GM21390 (cell line): ENCODE measurements at regions not wholly inside any gene's neighbourhood (a gene's known extent, or its start where the extent isn't known, plus 50 kb on each side); places are given as distances from the start of the nearest gene placed in this dataset.
"Not testable (repeated sequence)": the region's sequence is repeated elsewhere in the genome, so short reads cannot be mapped to it uniquely, and the experiment has no call there.

Experiments used
- ATAC-seq: cut with Tn5 transposase; IDR thresholded peaks from one replicate; pipeline ENCODE4 v1.9.1; 2021; ENCODE audit not compliant: unreplicated experiment

DNA sequence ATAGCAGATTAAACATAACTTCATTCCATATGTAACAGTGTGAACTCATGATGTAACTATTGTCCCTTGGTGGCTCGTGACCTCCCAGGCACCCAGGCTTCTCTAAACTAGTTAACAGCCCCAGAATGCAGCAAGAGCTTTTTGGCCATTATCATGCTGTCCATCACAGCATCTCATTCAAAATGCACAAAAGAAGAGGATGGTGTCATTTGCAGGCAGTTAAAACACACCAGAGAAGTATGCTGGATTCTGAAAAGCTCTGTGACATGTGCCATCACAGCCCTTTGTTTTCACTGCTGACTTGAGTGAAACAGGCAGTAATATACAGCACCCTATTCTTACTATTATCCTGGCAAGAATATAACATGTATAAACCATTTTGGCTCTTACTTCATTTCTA, 117.6 kb upstream of the CHMP2B start:
- no peak for ATAC-seq

DNA sequence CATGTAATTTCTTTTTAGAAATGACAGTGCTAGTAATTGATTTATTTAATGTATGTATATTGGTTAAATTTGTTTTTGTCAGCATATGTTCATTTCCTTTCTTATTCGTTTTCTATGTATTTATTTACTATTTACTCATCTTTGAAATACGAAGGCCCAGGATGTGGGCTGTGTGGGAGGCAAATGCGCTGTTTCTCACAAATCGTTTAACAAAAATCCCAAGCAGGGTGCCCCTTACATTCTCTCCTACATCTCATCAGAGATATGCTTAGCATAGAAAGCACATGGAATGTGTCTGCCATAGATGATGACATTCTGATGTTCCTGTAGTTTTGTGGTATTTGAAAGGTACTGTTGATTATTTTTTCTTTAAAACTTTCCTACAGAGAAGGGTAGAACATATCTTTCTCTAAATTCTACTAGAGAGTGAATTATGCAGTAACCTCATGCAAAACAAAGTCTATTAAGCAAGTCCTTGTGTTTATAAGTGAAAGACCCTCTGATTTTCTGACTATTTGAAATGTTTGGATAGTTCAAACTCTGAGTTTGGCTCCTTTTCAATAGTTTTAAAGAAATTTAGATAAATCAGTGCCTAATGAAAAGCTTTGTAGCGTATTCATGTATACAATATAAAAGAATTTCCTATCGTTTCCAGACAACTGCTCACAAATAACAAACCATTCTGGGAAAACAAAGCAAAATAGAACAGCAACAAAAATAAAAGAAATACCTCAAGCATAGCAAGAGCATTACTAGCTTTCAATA, 111.1 kb upstream of the VGLL3 start:
- ATAC-seq: no peak

DNA sequence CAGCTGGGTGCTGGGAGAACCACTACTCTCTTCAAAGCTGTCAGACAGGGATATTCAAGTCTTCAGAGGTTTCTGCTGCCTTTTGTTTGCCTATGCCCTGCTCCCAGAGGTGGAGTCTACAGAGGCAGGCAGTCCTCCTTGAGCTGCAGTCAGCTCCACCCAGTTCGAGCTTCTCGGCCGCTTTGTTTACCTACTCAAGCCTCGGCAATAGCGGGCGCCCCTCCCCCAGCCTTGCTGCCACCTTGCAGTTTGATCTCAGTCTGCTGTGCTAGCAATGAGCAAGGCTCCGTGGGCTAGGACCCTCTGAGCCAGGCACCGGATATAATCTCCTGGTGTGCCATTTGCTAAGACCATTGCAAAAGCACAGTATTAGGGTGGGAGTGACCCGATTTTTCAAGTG, 106.8 kb upstream of the VGLL3 start:
- not testable (repeated sequence) for ATAC-seq

DNA sequence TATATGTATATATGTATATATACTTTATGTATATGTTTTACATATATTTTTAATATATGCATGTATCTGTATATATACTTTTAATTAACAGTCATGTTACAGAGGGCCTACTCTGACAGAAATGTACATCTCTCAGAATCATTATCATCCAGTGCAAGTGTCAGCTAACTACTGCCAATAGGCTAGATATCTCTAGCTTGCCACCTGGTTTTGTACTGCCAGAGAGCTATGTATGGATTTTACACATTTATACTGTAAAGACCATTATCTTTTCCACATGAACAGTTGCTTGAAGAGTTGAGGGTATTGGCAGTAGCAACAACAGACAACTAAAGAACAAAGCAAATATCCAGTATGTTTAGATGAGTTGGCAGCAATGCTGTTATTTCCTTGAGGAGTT, 99.7 kb upstream of the VGLL3 start:
- no peak for ATAC-seq

DNA sequence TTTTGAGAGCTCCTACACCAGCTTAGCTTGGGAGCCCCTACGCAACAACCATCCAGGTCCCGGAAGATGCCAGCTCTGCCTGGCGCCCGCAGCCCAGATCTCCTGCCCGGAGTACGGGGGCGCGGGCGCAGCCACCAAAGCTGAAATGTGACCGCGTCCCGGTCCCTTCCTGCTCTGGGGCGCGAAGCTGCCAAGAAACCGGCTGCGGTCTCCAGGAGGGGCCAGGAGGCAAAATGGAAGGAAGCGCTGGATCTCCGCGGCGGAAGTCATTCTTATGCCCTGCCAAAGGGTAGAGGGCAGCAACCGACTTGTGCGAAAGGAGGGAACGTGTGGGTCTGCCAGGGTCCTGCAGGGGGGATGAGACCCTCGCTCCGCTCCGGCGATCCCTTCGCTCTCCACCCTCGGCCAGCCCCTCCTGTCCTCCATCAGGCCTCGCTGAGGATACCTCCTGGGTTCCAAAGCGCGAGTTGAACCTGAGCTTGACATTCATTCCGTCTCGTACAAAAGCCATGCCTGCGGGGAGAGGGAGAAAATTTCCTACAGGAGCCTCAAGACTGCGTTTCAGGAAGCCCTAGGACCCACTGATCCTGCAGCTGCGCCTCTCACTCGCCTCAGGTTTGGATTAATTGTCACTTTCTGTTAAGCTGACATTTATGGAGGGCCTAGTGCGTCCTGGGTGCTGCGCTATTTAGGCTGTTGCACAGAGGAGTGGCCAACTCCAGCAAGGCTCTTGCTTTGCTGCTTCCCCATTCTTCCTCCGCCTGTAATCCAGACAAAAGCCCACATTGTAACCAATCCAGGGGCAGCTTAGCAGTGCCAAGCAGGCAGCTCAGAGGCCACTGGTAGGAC, 98.3 kb upstream of the VGLL3 start:
- peak; percentile 67 for ATAC-seq

DNA sequence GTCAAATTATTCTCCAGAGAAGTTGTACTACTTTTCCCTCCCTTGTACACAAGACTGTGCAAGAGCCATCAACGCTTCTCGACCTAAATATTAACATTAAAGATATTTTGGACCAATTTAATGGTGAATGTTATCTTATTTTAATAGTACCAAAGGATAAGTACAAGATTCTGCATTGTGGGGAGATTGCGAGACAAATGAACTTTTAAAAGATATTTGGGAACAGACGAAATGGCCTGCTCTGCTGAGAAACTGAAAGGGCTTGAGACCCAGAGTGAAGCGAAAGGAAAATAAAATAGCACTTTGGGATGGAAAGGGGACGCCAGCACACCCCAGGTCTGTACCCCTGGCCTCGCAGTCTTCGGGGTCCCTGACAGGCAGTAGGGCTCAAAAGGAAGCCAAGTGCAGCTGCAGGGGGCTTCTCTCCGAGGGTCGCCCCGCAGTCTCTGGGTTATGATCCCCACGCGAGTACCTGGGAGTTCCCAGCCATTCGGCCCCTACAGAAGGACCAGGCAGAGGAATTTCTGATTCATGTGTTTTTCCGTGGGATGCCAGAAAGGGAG, 97.6 kb upstream of the VGLL3 start:
- peak; percentile 5 for ATAC-seq

DNA sequence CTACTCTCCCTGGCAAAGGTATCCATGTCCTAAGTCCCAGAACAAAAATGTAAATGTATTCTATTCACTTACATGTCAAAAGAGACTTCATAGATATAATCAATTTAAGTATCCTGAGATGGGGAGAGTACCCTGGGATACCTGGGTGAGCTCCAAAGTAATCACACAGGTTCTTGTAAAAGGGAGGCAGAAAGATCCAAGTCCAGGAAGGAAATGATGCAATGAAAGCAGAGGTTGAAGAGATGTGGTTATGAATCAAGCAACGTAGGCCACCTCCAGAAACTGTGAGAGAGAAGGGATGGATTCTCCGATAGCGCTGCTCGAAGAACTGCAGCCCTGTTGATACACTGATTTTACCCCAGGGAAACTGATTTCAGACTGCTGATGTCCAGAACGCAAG, 93.9 kb upstream of the VGLL3 start:
- ATAC-seq: no peak

DNA sequence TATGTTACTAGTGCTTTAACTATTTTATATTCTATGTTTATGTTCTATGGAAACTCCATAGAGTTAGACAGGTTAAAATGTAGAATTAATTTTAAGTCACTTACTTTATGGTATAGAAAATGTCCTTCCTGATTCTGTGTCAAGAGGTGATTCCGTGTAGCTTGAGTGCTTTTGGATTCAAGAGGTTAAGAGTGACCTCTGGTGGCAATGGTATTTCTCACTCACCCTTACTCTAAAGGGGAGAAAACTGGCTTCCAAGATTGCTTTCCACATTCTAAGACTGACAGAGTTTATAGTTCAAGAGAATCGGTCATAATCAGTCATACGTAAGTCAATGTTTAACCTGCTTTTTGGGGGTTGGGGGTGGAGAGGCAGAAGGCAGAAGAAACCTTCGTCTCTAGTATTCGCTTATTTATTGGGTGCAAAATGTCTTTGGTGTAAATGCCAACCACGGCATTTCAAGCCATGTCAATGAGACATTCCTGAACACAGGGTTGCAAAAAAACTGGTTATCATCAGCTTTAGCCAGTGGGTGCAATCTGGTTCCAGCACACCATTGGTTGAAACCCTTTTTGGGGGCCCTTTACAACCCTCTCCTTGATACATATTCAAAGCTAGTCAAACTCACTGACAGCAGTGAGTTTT, 92.0 kb upstream of the VGLL3 start:
- ATAC-seq: peak; percentile 79

DNA sequence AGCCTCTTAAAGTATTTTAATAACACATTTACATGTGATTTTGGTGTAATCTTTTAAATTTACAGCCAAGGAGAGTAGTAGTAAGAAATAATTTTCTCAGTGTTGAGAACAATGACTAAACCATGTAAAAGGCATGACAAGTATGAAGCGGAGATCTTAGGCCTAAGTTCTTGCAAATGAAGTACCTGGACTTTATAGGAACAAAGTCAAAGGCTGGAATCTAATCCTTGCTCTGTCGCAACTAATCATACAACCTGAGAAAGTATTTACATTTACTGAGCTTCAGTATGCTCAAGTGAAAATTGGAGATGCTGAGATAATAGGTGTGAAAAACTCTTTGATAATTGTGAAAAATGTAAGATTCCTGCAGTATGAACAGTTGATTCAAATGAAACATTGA, 86.4 kb upstream of the VGLL3 start:
- ATAC-seq: no peak

DNA sequence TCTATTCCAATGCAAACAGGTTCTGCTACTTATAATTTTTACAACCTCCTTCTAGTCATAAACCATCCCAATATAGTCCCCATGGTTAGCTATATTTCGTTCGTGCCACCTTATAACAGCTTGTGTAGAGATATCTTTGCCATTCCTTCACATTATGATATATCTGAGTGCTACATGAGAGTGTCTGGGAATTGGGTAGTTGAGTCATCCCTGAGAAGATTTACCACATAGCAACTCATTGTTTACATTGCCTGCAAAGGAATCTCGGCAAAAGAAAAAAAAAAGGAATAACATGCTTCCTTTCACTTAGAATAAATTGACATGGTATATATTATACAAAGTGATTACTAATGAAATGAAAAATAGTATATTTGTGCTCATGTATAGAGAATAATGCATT, 86.0 kb upstream of the VGLL3 start:
- no peak for ATAC-seq

DNA sequence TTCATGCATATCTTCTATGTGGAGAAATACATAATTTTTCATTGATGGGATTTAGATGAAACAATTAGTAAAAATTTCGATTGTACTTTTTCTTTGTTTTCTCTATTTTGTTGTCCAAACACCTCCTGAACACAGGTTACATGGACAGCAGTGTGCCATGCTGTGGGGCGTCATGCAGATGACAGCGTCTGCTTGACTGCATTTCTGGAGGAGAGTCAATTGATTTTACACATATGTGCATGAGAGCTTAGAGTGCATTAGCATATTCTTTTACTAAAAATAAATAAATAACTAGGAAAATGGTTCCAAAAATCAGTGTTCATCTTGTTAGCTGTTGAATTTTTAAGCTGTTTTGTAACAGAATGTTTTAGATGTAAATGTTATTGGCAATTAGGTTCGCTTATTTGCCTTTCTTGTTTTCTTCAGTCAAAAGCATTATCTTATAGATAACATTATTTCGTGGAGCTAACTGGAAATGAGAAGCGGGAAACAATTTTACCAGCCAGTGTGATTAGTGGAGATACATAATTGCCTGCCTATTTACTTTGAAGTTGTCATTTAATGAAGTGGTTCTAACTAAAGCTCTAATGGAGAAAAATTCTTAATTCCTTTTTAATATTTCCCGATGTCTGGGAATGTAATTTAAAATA, 82.7 kb upstream of the VGLL3 start:
- ATAC-seq: no peak

DNA sequence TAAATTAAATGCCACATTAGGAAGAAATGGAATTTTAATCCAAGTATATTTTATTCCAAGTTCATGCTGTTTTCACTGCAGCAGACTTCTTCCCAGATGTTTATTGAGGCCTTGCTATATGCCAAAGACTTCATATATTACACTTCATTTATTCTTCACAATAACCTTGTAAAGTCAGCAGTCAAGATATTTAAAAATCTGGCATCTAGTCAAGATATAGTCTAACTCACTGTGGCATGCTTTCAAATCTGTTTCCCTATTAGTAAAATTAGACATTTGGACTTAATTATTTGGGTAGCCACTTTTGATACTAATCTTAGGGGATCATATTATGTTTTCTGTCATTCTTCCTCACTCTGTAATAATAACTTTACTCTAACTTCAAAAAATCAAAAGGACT, 81.5 kb upstream of the VGLL3 start:
- ATAC-seq: no peak

DNA sequence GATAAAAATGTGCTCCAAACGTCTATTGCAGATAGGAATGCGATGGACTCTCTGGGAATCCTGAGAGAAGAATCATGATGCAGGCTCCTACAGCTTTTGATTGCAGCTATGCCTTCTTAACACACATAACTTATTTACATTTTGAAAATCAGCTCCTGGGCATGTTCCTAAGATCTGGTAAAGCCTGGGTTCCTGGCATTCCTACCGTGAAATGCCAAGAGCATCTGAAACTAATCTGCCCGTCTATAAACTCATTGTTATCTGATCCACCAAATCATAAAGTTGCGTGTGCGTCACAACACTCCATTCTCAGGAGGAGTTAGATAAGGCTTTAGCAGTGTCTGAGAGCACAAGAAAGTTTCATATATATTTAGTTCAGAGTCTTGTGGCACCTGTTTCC, 79.0 kb upstream of the VGLL3 start:
- ATAC-seq: no peak

DNA sequence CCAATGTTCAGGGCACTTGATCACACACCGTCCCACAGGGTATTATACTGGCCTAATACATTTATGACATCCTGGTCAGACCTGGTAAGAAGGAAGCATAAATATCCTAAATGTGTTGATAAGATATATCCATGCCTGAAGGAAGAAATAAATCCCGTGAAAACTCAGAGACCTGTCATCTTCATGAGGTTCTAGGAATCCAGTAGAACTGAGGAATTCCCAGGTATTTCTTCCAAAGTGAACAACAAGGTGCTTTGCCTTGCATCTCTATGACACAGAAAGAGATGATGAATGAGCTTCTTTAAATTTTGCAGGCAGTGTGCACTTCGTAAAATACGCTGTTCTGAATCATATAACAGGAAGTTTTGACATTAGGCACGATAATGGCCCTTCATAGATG, 78.1 kb upstream of the VGLL3 start:
- ATAC-seq: no peak

DNA sequence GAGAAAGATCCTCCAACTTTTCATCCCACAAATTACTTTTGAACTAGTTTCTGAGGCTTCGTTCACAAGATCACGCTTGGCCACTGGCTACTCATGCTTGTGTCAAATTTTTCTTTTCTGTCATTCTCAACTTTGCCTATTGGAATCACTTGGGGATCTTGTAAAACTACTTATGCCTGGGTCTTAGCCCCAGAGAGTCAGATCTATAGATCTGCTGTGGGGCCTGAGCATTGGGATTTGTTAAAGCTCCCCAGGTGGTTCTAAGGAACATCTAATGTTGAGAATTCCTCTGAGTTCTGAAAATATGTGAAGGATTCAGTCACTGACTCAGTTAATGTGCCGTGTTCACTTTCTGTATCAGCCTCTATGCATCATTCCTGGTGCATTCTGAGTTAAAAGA, 71.7 kb upstream of the VGLL3 start:
- no peak for ATAC-seq

DNA sequence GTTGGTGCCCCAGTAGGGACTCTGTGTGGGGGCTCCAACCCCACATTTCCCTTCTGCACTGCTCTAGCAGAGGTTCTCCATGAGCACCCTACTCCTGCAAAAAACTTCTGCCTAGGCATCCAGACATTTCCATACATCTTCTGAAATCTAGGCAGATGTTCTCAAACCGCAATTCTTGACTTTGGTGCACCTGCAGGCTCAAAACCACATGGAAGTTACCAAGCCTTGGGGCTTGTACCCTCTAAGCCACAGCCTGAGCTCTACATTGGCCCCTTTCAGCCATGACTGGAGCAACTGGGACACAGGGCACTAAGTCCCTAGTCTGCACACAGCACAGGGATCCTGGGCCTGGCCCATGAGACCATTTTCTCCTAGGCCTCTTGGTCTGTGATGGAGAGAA, 66.5 kb upstream of the VGLL3 start:
- ATAC-seq: no peak

DNA sequence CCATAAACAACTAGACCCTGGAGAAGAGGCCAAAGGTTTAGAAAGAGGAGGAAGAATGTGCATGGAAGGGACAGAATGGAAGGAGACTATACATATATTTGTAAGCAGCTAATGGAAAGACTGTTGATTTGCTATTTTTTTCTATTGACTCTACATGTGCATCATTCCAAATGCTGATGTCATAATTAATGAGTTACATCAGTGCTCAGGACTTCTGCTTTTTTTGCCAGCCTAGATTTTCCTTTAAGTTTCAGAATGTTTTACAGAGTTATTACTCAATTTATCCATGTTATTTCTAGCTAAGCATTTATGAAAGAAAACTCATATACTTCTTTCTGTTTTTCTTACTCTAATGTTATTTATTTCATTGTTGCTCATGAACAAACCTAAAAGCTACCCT, 62.6 kb upstream of the VGLL3 start:
- no peak for ATAC-seq

DNA sequence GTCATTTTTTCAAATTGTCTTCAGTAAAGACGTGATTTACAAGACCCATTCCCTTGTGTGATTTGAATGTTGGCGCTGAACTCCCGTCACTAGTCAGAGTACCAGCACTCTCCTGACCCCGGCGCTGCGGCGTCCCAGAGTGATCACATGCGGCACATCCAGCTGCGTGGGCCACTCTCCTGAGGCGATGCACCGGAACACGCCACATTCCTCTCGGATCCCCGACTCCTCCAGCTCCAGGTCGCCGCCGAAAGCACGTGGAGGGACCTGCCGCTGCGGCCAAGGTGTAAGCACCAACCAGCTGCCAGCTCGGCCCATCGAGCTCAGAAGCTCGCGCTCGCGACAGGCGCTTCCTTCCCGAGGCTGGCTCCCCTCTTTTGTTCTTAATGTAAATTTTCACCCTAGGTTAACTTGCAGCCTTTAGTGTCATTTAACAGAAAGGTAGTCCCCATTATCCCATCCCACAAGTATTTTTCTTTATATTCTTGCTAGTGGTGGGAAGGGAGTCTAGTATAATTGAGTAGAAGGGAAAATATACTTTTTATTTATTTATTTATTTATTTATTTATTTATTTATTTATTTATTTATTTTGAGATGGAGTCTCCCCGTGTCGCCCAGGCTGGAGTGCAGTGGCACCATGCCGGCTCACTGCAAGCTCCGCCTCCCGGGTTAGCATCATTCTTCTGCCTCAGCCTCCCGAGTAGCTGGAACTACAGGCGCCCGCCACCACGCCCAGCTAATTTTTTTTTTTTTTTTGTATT, 61.7 kb upstream of the VGLL3 start:
- no peak for ATAC-seq

DNA sequence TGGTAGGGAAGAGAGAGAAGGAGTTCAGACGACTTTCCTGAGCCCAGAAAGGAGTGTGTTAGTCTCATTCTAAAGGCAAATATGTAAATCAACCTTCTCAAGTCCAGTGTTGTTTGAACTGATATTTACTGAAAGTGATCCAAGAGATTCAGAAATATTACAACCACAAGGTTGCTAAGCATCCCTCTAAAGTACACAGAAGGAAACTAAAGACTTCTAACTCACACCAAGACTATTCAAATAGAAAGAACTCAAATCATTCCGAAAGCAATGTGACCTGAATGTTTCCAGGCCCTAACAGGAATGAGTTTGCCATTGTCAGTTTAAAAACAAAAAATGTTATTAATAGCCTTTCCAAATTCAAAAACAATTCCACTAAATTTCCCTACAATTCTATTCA, 56.9 kb upstream of the VGLL3 start:
- no peak for ATAC-seq

DNA sequence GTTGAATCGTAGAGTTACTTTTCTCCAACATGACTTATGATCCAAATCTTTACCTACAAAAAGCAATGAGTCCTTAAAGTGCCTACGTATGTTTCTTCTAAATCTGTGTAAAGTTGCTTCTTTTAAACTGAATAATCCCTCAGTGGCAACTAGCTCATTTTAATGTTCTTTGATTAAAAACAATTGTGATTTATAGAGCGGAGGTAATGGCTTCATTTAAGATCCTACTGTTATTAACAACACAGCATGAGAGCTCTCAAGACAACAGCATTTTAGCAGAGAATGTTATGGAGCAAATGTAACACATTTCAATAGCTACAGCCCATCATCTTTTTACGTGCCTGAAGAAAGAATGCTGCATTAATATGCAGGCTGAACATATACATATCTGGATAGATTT, 55.3 kb upstream of the VGLL3 start:
- ATAC-seq: no peak
